HG03196 (cell line): ENCODE measurements at regions not wholly inside any gene's neighbourhood (a gene's known extent, or its start where the extent isn't known, plus 50 kb on each side); places are given as distances from the start of the nearest gene placed in this dataset.

Experiments used
- ATAC-seq: cut with Tn5 transposase; IDR thresholded peaks from one replicate; pipeline ENCODE4 v1.9.1; 2021; ENCODE audit not compliant: unreplicated experiment

DNA sequence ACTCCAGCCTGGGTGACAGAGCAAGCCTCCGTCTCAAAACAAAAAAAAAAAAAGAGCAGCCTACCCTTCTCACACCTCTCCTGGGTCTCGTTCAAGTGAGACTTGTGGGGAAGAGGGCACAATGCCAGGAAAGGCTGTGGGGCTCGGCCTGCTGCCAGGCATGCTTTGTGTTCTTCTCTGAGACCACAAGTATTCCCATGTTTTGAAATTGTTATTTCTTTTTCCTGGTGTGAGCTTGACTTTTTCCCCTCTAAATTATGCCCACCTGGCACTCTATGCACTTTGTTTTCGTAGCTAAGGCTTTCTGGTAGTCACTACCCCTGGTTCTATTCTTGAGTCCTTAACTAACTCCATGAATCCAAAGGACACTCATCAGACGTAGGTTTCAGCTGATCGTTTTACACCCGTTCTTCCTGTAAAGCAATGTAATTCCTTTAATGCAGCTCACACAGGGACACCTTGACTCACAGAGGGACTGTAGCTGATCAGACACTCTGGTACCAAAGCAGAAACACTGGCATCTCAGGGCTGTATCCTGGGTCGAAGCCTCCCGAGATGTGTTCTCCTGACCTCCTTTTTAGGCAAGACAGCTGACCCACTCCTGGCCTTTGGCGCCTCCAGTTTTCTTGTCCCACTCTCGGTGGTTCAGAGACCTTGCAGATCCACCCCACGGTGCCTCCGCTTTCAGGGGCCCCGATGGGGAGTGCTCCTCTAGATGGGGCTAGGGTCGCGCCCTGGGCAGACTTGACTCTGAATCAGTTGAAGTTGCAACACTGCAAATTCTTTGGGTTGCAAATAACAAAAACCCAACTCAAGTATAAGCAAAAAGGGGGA, 193.3 kb upstream of the AGAP1 start:
- ATAC-seq = no peak

DNA sequence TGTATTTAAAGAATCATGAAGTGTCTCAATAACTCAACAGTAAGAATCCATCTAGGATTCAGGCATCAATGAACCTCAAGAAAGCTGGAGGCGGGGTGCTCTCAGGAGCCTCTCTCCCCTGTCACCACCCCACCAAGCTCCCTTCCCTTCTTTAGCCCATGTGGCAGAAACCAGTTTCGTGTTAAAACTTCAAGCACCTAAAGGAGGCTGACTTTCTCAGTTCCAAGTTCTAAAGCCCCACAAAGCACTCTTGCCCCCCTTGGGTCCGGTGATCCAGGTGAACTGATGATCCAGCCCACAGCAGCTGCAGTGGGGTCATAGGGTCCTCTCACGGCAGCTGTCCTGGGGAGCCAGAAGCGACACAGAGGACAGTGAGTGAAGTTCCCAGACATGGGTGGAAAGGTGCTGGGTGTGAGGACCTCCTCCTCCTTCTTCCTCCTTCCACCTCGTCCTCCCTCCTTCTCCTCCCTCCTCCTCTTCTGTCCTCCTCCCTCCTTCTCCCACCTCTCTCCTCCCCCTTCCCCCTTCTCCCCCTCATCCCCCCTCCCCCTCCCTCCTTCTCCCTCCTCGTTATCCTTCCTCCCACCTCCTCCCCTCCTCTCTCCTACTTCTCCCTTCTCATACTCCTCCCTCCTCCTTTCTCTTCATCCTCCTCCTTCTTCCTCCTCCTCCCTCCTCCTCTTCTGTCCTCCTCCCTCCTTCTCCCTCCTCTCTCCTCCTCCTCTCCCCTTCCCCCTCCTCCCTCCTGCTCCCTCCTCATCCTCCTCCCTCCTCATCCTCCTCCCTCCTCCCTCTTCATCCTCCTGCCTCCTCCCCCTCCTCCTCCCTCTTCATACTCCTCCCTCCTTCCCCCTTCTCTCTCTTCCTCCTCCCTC, 192.4 kb upstream of the AGAP1 start:
- no peak for ATAC-seq

DNA sequence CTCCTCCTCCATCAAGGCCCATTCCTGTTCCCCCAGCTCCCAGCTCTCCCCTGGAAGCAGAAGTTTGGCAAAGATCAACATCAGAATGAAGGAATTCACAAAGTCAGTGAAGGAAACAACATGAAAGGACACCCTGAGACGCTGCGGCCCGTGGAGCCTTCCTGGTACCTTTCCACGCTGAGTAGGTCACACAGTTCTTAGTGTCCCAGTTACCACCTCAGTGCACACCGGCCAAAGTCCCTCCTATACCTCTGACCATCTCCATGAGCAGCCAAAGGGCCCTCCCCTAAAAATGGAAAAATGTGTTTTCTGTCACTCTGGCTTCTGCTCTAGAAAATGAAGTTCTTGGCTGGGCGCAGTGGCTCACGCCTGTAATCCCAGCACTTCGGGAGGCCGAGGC, 191.6 kb upstream of the AGAP1 start:
- no peak for ATAC-seq

DNA sequence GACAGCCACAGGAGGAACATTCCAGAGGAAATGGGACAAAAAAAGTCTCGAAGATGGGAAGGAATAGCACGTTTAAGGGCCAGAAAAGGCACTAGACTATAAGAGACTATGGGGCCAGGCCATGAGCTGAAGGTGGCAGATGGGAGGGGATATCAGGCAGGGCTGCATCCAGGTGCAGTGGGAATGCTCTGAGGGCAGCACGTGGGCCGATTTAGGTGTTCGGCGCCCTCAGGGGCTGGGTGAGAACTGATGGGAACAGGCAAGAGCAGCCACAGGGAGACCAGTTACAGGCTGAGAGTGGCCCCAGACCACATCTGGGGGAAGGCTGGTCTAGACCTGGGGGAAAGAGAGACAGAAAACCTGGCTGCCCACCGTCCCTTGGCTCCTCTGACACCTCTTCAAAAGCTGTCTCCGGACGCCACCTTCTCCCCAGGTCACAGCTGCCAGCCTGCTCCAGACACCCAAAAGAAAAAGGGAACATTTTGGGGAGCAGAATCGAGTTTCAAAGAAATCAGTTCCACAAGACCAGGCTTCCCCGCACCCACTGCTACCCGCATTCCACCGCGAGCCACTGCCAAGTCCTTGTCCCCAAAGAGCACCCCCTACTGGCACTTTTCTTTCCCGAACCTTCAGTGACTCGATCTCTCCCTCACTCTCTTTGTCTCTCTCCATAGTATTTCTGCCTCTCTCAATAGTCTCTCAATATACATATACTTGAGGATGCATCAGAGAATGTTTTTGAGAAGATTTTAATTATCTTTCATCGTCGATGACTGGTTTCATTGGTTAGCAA, 190.1 kb upstream of the AGAP1 start:
- ATAC-seq = no peak

DNA sequence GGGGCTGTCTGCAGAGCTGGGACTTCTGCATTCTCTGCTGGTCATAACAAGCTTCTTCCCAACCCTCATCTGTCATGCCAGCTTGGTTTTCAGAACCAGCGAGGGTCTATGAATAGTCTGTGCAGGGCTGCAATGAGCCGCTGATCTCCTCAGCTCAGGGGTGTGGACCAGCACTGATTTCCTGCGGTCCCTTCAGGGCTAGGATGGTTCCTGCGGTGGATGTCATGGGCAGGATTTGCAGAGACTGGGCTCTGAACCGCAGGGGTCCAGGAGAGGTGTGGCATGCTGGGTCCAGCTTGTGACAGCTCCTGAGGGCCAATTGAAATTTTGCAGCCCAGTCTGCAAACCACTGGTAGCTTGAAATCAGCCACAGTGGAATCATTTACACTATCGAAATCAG, 188.2 kb upstream of the AGAP1 start:
- ATAC-seq = no peak

DNA sequence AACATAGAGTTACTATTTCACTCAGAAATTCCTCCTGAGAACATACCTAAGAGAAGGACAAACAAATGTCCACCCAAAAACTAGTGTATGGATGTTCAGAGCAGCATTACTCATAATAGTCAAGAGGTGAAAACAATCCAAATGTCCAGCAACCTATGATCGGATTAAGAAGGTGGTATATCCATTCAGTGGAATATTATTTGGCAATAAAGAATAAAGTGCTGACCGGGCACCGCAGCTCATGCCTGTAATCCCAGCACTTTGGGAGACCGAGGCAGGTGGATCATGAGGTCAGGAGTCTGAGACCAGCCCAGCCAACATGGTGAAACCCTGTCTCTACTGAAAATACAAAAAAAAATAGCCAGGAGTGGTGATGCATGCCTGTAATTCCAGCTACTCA, 182.8 kb upstream of the AGAP1 start:
- ATAC-seq = no peak

DNA sequence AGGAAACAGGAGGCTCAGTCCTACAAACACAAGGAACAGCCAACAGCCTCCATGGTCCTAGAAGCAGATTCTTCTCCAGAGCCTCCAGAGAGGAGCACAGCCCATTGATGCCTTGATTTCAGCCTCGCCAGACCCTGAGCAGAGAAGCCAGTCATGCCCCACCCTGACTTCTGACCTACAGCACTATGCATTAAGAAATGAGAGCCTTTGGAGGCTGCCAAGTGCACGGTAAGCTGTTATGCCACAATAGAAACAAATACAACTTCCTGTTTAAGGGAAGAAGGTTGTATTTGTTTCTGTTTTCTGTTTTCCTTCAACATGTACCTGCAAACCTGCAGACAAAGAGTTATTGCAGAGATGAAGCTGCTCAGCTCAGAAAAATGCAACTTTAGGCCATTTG, 181.3 kb upstream of the AGAP1 start:
- no peak for ATAC-seq

DNA sequence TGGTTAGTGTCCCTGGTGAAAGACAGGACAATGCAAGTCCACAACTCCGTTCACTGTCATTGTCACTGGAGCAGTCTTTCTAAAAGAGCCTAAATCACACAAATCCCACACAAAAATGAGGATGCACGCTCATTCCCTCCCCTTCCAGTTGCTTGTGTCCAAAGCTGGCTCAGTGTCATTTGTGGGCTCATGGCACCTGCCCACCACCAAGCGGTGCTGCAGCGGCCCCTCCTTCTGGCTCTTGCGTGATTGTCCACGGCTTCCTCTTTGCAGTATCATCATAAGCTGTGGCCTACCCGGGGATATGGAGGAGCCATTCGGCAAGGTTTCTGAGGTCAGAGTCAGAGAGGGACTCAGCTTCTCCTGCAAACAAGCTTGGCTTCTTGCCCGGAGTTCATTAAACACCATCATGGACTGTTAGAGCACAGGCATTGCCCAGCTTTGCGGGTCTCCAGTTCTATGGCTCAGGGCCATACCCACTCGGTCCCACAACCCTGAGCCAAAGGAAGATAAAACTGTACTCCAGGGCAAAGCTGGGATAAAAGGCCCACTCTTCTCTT, 179.4 kb upstream of the AGAP1 start:
- no peak for ATAC-seq

DNA sequence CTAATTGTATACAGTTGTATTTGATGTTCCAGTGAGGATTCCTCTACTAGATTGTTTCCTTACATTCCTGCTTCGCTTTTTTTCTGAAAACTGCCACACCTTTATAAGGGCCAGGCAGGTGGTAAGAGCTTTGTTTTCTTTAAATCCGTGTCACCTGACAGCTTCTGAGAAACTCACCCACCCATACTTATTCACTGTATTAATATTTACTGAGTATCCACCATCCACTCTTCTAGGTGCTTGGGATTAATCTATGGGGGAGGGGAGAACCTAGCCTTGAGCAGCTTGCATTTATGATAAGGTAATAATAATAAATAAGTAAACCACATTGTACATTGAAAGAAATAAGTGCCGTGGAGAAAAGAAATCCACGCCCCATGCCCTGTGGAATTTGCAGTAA, 174.7 kb upstream of the AGAP1 start:
- no peak for ATAC-seq

DNA sequence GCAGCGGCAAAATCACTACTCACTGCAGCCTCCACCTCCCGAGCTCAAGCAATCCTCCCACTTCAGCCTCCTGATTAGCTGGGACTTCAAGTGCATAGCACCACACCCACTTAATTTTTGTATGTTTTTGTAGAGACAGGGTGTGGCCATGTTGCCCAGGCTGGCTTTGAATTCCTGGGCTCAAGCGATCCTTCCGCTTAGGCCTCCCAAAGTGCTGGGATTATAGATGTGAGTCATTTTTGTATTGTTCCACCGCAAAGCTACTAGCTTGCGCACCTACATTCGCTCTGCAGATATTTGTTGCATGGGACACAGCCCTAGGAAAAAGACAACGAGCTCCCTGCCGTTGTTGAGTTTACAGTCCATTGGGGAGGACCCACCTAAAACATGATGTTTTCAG, 173.5 kb upstream of the AGAP1 start:
- no peak for ATAC-seq

DNA sequence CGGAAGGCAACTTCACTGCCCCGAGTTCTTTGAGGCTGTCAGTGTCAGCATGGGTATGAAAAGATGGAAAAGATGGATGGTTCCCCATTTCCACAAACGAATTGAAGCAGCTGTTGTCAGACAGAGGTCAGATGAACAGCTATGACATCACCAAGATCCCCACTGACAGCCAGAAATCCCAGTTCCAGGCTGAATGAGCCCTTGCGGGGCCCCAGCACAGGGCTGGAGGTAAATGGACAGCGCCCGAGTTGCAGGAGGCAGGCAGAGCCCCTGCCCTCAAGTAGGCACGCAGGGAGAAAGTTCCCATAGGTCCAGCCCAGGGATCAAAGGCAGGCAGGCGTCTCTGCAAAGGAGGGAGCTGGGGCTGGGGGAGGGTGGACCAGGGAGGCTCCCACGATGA, 169.5 kb upstream of the AGAP1 start:
- no peak for ATAC-seq

DNA sequence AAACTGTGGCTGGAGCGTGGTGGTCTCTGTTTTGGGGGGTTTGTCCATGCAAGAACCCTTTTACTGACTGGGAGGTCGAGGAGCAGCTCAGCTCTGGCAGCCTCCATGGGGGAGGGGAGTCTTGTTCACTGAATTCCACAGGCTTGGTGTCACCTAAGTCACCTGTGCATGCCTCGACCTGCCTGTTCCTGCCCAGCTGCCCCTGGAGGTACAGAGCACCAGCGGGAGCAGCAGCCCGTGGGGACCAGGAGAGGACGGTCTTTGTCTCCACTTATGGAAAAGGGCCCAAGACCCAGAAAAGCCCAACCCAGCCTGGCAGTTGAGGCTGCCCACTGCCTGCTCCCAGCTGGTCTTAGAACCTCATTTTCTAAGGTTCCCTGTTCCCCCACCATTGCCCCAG, 168.7 kb upstream of the AGAP1 start:
- ATAC-seq = no peak

DNA sequence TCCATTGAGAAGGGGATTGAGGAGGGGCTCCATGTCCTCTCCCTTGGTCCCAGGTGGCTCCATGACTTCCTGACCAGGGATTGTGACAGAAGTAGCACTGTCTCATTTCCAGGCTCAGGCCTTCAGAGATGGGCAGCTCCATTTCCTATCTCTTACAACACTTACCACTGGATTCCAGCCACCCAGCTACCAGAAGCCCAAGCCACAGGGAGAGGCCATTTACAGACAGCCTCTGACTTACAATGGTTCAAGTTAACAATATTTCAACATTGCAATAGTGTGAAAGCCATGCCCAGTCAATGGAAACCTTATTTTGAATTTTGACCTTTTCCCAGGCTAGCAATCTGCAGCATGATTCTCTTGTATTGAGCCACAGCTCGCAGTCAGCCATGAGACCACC, 164.9 kb upstream of the AGAP1 start:
- ATAC-seq = no peak

DNA sequence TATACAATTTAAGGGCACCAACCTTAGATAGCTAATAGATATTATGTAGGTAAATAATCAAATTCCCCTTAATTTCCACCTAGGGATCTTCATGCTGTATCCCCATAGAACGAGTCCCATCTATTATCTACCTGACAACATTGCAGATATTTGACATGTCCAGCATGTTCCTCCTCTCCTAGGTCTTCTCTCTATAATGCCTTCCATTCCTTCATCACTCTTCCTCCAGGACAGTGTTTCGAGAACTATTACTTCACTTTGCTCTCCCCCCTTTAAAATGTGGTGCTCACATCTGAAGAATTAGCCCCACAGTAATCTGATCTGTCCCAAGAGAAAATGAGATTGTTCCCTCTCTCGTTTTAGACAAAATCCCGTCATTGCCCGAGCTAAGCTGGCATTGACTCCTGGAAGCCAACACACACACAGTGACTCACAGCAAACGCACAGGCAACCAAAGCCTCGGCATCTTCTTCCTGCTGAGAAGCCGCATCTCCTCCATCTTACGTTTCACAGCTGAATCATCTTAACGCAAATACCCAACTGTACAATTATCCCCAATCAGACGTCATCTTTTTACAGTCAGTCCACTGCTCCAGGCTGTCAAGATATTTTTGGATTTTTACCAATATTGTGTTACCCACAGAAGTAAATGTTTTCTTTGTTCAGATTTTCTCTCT, 162.9 kb upstream of the AGAP1 start:
- no peak for ATAC-seq

DNA sequence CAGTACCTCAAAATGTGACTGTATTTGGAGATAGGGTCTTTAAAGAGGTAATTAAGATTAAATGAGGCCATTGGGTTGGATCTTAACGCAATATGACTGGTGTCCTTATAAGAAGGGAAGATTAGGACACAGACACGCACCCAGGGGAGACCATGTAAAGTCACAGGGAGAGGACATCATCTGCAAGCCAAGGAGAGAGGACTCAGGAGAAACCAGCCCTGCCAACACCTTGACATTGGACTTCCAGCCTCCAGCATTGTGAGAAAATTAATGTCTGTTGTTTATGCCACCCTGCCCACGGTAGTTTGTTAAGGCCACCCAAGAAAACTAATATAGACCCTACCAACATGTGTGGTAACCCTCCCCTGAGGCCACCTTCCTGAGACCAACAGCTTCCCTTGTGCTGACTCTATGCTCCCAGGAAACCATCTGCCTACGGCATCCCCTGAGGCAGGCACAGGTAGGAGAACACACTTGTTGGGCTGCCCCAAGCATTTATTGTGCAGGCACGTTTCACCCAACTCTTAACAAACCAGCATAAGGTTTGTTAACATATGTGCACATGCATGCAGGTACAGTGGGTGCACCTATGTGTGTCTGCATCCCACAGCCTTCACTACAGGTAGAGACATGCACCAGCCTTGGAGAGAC, 161.5 kb upstream of the AGAP1 start:
- ATAC-seq = no peak

DNA sequence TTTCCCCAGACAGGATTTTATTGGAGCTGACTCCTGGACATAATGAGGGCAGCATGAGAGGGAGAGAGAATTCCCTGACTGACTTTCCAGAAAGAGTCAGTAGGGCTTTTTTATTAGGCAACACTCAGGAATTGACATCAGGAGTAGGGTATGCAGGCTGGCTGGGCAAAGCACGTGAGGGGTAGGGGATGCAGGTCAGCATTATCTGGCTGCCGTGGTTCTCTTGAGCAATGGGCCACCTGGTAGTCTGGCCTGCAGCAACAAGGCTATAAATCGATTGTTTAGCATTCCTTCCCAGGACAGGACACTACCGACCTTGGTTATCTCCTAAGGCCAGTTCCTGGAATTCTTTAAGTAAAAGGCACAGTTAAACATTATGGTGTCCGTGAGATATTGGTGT, 160.8 kb upstream of the AGAP1 start:
- no peak for ATAC-seq

DNA sequence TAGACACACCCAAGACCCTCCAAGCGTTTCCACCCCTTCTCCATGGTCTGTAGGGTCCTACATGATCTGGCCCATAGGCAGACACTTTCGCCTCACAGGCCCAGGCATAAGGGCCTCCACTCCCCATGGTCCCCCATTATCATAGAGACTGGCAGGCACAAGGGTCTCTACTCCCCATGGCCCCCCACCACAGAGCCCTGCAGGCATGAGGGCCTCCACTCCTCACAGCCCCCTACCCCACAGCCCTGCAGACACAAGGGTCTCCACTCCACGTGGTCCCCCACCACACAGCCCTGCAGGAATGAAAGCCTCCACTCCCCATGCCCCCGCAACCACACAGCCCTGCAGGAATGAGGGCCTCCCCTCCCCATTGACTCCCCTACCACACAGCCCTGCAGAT, 159.7 kb upstream of the AGAP1 start:
- ATAC-seq = no peak

DNA sequence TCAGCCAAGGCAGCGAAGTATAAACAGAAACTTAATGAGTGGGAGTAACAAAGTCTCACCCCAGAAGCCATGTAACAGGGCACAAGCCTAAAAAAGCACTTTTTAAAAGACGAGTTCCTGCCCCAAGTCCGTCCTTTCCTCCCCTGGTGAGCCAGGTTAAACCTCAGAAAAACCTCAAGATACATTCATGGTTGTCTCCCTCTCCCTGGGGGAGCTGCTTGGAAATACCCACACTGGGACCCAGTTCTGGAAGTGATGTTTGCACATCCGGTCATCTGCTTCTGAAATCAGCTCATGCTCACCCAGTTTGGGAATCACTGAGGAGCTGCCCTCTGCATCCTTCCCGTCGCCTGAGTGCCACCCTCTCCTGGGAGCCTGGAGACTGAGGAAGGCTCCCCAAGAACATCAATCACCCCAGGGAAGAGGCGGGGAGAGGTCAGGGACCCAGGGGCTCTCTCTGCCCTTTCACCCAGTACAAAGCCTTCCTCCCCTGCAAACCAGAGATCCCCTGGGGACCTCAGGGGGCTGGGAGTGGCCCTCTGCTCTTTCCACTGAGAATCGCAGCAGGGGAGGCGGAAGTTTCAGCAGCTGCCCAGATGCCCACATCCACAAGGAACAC, 150.6 kb upstream of the AGAP1 start:
- no peak for ATAC-seq

DNA sequence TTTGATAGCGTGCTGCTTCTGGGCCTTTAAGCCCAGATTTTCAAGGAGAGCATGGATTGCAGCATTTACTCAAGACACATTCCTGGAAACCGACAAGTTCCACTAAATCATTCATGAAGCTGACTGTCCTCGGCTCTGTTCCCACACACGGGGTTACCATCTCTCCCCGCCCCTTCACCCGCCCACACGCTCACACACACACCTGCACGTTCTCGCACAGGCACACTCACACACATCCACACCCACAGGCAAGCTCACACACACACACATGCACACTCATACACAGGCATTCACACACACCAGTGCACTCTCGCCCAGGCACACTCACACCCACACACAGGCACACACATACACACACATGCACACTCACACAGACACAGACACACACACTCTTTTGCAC, 150.0 kb upstream of the AGAP1 start:
- no peak for ATAC-seq

DNA sequence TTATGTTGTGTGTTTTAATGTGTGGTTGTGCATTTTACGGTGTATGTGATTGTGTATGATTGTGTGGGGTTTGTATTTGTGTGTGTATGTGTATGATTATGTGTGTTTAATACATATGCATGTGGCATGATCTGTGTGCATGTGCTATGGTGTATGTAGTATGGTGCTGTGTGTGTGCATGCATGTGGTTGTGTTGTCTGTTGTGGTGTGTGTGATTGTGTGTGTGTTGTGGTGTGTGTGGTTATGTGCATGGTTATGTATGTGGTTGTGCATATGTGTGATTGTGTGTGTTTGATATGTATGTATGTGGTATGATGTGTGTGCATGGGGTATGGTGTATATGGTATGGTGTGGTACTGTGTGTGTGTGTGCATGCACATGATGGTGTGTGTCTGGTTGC, 148.1 kb upstream of the AGAP1 start:
- no peak for ATAC-seq
